ENCODE measurements at regions not wholly inside any gene's neighbourhood (a gene's known extent, or its start where the extent isn't known, plus 50 kb on each side); places are given as distances from the start of the nearest gene placed in this dataset.

DNA sequence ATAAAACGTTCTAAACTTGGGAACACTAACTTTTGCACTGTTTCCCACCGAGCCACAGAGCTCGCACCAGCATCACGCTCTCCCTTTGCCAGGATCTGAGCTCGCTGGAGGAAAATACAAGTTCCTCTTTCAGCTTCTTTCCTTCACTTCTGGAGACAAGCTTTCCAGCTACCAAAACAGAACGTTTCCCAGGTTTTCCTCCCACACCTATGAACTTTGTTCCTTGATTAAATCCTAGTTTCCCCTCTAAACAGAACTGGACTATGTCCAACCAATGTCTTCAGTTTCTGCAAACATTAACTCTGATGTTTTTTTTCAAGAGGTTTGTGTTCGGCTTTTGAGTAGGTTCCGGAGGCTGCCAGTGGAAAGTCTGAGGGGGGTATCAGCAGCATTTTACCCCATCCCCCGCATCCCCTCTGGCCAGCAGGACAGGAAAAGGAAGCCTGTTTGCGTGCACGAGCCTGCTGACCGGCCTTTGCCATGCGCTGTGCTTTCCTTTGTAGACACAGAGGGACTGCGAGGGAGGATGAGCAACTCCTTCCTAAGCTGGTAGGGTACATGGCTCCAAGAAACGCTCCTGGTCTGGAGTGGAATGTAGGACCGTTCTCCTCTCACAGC is 135.5 kb downstream of the LY86 start:
- TF ChIP-seq, protein P1, sequence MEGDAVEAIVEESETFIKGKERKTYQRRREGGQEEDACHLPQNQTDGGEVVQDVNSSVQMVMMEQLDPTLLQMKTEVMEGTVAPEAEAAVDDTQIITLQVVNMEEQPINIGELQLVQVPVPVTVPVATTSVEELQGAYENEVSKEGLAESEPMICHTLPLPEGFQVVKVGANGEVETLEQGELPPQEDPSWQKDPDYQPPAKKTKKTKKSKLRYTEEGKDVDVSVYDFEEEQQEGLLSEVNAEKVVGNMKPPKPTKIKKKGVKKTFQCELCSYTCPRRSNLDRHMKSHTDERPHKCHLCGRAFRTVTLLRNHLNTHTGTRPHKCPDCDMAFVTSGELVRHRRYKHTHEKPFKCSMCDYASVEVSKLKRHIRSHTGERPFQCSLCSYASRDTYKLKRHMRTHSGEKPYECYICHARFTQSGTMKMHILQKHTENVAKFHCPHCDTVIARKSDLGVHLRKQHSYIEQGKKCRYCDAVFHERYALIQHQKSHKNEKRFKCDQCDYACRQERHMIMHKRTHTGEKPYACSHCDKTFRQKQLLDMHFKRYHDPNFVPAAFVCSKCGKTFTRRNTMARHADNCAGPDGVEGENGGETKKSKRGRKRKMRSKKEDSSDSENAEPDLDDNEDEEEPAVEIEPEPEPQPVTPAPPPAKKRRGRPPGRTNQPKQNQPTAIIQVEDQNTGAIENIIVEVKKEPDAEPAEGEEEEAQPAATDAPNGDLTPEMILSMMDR (IDR thresholded peaks at IDR 0.05), result no peak
- TF ChIP-seq POLR2A (IDR thresholded peaks at IDR 0.05), result no peak

All from uterus (tissue), 2 donors.